C4-2B (cell line): ENCODE measurements at regions not wholly inside any gene's neighbourhood (a gene's known extent, or its start where the extent isn't known, plus 50 kb on each side); places are given as distances from the start of the nearest gene placed in this dataset.

ENCODE experiments used
- CTCF ChIP-seq: fragments of 450-650 bp; conservative IDR thresholded peaks from 2 replicates; pipeline ENCODE4 v1.5.1; 2017; ENCODE audit warnings: mild to moderate bottlenecking
- ZFX ChIP-seq: fragments of 450-650 bp; IDR thresholded peaks from 2 replicates; pipeline ENCODE4 v1.6.1; 2017

GRCh38 chr3:43858294-43858701, 167.6 kb downstream of the ABHD5 start:
- TF ChIP-seq CTCF (no peak), ZFX (no peak)
